Neuron (in vitro differentiated cells): ENCODE measurements at regions not wholly inside any gene's neighbourhood (a gene's known extent, or its start where the extent isn't known, plus 50 kb on each side); places are given as distances from the start of the nearest gene placed in this dataset.
A peak's percentile ranks its signal among the peaks of the same experiment; 100 is the strongest.

Experiments used
- H2AFZ ChIP-seq: one replicate; pipeline ENCODE4 v1.6.1; 2013; ENCODE audit warnings: low read depth, mild to moderate bottlenecking, inconsistent platforms, low read length, moderate library complexity
- H3K27me3 ChIP-seq: one replicate; pipeline ENCODE4 v1.6.1; 2013; ENCODE audit warnings: low read length; ENCODE audit not compliant: insufficient read depth
- H3K36me3 ChIP-seq: one replicate; pipeline ENCODE4 v1.6.1; 2013; ENCODE audit warnings: low read length; ENCODE audit not compliant: insufficient read depth
- H3K4me1 ChIP-seq: one replicate; pipeline ENCODE4 v1.6.1; 2013; ENCODE audit warnings: low read length; ENCODE audit not compliant: insufficient read depth
- H3K4me3 ChIP-seq: 2 replicates; pipeline ENCODE4 v1.5.1; 2013; ENCODE audit warnings: mild to moderate bottlenecking, low read length, moderate library complexity
- H3K9me3 ChIP-seq: one replicate; pipeline ENCODE4 v1.6.1; 2013; ENCODE audit warnings: low read length

DNA sequence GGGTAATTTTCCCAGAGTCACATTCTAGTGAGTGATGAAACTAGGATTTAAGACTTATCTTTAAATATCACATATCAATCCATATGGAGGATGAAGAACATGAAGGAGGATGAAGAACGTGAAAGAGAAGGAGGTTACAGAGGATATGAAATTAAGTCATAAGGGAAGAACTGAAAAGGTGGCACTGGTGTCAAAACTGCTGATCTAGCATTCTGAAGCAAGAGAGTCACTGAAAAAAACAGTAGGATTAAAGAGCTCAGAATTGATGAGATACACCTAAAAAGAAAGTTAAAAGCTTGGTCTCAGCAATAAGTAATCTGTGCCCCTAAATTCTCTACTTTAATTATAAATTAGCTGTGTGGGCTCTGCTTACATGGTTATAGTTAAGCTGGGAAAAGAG is 156.5 kb downstream of the KCTD12 start:
- no peaks in the 10 kb centered on the region for H3K4me1 ChIP-seq
- no peaks in the 10 kb centered on the region for H3K9me3 ChIP-seq
- H3K4me3 ChIP-seq, result no peak overlapping the region
- H3K27me3 ChIP-seq, result no peaks in the 10 kb centered on the region
- no peaks in the 10 kb centered on the region for H3K36me3 ChIP-seq
- H2AFZ ChIP-seq, result no peak overlapping the region

GRCh38 chr13:76725896-76726295 is 160.3 kb downstream of the KCTD12 start:
- Histone ChIP-seq H3K9me3 (no peaks in the 10 kb centered on the region), H3K36me3 (no peaks in the 10 kb centered on the region), H2AFZ (no peak overlapping the region), H3K4me1 (peaks cover 7% of the 10 kb centered on the region), H3K27me3 (no peaks in the 10 kb centered on the region), H3K4me3 (no peak overlapping the region)

DNA sequence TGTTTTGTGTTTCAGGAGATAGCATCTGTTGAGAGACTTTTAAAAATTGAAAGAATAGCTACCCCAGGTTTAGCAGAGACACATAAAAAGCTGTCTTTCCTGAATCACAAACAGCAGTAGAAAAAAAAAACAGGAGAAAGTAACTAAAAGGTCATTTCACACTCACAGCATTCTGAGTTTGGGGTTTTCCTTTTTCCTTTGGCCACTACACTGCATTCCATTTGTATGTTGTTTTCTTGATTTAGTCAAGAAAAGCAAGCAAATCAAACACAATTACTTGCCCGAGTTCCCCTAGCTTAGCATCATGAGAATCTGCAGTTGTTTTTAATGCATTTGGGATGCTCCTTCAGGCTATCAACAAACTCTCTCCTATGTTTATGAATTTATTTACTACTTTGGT is 161.0 kb downstream of the KCTD12 start:
- Histone ChIP-seq H3K4me1 (peaks cover 7% of the 10 kb centered on the region), H3K4me3 (no peak overlapping the region), H2AFZ (no peak overlapping the region), H3K36me3 (no peaks in the 10 kb centered on the region), H3K27me3 (no peaks in the 10 kb centered on the region), H3K9me3 (no peaks in the 10 kb centered on the region)

DNA sequence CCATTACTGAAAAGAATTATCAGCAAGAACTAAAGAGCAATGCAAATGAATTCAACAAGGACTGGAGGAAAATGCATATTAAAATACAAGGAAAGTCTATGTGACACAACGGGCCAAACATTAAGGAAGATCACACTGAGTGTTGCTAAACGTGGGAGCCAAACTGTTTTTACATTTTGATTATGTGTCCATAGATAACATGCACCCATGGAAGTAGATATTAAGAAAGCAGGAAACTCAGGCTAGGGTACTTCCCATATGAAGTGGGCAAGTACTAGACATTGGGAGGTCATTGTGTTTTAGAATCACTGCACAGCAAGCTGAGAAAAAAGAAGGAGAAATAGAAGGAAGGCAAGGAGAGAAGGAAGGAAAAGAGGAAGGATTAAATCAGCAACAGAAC is 161.8 kb downstream of the KCTD12 start:
- Histone ChIP-seq H3K4me3 (no peak overlapping the region), H2AFZ (no peak overlapping the region), H3K36me3 (no peaks in the 10 kb centered on the region), H3K27me3 (no peaks in the 10 kb centered on the region), H3K4me1 (peaks cover 7% of the 10 kb centered on the region), H3K9me3 (no peaks in the 10 kb centered on the region)

DNA sequence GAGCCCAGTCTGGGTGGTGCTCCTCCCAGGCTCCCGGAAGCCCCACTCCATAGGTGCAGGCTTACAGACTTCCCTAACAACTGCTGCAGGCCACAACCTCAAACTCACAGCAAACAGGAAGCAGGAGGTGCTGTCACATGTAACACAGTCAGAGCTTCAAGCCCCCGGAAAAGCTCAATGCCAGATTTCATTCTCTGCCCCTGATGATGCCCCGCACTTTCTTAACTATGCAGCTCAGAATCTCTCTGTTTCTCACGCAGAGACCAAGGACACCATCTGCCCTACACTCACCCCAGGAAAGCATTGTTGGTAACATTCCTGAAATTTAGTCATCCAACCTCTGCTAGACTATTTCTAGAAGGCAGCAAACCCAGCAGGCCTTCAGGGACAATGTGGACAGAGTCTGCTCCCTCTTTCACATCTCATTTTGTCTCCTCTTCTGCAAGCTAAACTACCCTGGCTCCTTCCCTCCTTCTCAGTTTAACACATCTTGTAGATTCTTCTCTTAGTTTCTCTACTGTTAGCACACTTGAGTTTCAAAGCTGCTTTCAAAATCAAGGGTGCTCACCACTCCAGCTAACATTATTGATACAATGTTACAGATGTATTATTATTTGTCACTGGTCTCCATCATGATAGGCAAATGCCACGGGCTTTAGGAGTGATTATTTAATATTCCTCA is 162.5 kb downstream of the KCTD12 start:
- H3K4me1 ChIP-seq, result peaks cover 7% of the 10 kb centered on the region
- no peaks in the 10 kb centered on the region for H3K9me3 ChIP-seq
- no peak overlapping the region for H2AFZ ChIP-seq
- H3K27me3 ChIP-seq, result no peaks in the 10 kb centered on the region
- H3K36me3 ChIP-seq, result no peaks in the 10 kb centered on the region
- no peak overlapping the region for H3K4me3 ChIP-seq

DNA sequence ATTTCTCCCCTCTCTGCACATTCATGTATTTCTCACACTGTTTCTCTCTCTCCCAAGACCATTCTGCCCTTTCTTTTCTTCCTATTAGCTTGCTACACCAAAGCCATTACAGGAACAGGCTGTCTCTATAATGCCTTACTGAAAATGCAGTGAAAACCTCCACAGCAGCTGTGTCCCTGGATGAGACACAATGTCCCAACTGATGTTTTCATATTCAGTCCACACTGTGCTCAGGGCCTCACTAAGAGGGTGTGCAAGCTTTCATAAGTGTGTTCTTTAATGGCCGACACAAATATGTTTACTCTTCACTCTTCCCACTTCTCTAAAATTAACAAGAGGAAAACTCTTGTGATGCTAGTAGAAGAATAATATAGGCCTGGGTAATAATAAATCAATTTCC is 163.4 kb downstream of the KCTD12 start:
- H3K4me1 ChIP-seq, result peaks cover 7% of the 10 kb centered on the region
- H3K9me3 ChIP-seq, result no peaks in the 10 kb centered on the region
- no peak overlapping the region for H3K4me3 ChIP-seq
- H3K27me3 ChIP-seq, result no peaks in the 10 kb centered on the region
- H3K36me3 ChIP-seq, result no peaks in the 10 kb centered on the region
- no peak overlapping the region for H2AFZ ChIP-seq

- Histone ChIP-seq H2AFZ (no peak overlapping the region), H3K36me3 (no peaks in the 10 kb centered on the region), H3K9me3 (no peaks in the 10 kb centered on the region), H3K27me3 (no peaks in the 10 kb centered on the region), H3K4me3 (no peak overlapping the region), H3K4me1 (peaks cover 15% of the 10 kb centered on the region)
Measured at GRCh38 chr13:76720821-76721220, 165.4 kb downstream of the KCTD12 start.

DNA sequence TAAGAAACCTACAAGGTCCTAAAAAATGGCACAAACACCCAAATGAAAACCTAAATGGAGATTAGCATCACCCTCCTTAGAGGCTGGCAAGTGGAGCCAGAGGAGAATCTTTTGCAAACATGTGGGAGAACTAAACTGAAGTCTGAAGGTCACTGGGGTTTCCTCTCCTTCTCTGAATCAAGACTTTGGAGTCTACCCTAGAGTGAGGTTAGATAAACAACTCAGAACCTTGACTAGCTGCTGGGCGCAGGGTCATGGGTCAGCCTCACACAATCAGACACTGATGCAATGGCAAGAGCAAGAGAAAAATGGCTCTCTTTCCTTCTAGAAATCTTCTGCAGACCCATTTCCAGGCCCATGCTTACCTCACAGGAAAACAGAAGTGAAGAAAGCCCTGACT is 165.8 kb downstream of the KCTD12 start:
- Histone ChIP-seq H3K36me3 (no peaks in the 10 kb centered on the region), H3K4me1 (peaks cover 19% of the 10 kb centered on the region), H3K27me3 (no peaks in the 10 kb centered on the region), H2AFZ (no peak overlapping the region), H3K9me3 (no peaks in the 10 kb centered on the region), H3K4me3 (no peak overlapping the region)

GRCh38 chr13:76719955-76720354 is 166.2 kb downstream of the KCTD12 start:
- Histone ChIP-seq H3K4me3 (no peak overlapping the region), H3K27me3 (no peaks in the 10 kb centered on the region), H2AFZ (no peak overlapping the region), H3K36me3 (no peaks in the 10 kb centered on the region), H3K9me3 (no peaks in the 10 kb centered on the region), H3K4me1 (peaks cover 23% of the 10 kb centered on the region)

DNA sequence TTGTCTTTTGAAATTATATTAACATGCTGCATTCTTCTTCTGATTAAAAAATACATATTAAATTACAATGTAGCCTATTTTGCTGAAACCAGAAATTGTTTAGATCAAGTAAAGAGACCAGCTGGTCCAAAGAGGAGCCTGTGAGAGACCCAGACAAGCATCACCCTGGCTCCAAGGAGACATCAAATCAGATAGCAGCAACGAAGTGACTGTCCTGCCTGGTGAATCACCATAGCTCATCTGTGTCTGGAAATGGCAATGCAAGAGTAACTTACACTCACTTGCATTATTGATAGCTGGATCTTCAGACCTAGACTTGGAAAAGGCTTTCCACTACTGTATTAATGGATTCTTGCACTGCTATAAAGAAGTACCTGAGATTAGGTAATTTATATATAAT is 169.1 kb downstream of the KCTD12 start:
- no peak overlapping the region for H3K4me3 ChIP-seq
- no peaks in the 10 kb centered on the region for H3K27me3 ChIP-seq
- H3K4me1 ChIP-seq, result peaks cover 18% of the 10 kb centered on the region
- no peaks in the 10 kb centered on the region for H3K9me3 ChIP-seq
- no peak overlapping the region for H2AFZ ChIP-seq
- no peaks in the 10 kb centered on the region for H3K36me3 ChIP-seq

DNA sequence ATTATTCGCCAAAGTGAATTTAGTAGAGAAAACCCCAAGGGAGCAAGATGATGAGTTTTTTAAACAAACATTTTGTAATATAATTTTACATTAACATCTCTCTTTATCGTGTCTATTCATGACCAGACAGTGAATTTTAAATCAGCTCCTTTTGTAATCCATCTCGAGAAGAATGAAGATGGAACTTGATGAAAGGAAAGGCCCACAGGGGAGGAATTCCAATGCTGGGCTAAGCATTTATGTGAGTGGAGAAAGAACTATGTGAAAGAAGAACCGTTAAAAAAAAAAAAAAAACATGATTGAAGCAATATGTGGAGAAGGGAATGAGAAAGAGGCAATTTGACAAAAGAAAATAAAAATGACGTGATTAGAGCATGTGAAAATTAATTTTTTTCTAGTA is 170.6 kb downstream of the KCTD12 start:
- Histone ChIP-seq H3K27me3 (no peaks in the 10 kb centered on the region), H3K36me3 (no peaks in the 10 kb centered on the region), H3K4me1 (peaks cover 25% of the 10 kb centered on the region), H3K9me3 (no peaks in the 10 kb centered on the region), H3K4me3 (no peak overlapping the region), H2AFZ (peak overlapping the region; percentile 6)

DNA sequence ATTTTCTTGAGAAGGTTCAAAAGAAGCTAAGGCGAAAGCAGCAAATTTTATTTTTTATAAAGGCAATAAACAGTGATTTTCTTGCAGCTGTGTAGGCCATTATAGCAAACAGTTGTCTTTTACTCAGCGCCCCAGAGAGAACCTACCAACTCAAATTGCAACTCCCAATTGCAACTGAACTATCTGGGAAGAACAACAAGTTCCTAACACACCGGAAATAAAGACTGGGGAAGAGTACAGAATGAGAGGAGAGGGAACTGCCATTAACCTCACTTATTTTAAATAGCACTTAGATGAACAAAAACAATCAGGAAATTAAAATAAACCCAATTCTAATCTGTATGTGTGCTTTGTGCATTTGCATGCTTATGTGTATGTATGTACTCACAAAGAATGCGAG is 171.1 kb downstream of the KCTD12 start:
- H3K36me3 ChIP-seq, result no peaks in the 10 kb centered on the region
- H3K4me3 ChIP-seq, result no peak overlapping the region
- no peaks in the 10 kb centered on the region for H3K27me3 ChIP-seq
- no peaks in the 10 kb centered on the region for H3K9me3 ChIP-seq
- H3K4me1 ChIP-seq, result peaks cover 25% of the 10 kb centered on the region
- peak overlapping the region; percentile 6 for H2AFZ ChIP-seq

- no peaks in the 10 kb centered on the region for H3K9me3 ChIP-seq
- no peak overlapping the region for H3K4me3 ChIP-seq
- H3K36me3 ChIP-seq, result no peaks in the 10 kb centered on the region
- no peaks in the 10 kb centered on the region for H3K27me3 ChIP-seq
- no peak overlapping the region for H2AFZ ChIP-seq
- peaks cover 25% of the 10 kb centered on the region for H3K4me1 ChIP-seq
Measured at GRCh38 chr13:76713280-76713679, 172.9 kb downstream of the KCTD12 start.

GRCh38 chr13:76711550-76712182 is 174.5 kb downstream of the KCTD12 start:
- H3K36me3 ChIP-seq, result no peaks in the 10 kb centered on the region
- H3K4me1 ChIP-seq, result peaks cover 25% of the 10 kb centered on the region
- H3K27me3 ChIP-seq, result no peaks in the 10 kb centered on the region
- H3K9me3 ChIP-seq, result no peaks in the 10 kb centered on the region
- no peak overlapping the region for H3K4me3 ChIP-seq
- no peak overlapping the region for H2AFZ ChIP-seq
